WTC11 (cell line): ENCODE measurements at regions not wholly inside any gene's neighbourhood (a gene's known extent, or its start where the extent isn't known, plus 50 kb on each side); places are given as distances from the start of the nearest gene placed in this dataset.

Experiments
- ATAC-seq: fragments of 200-7000 bp; cut with Tn5 transposase; 2 replicates; pipeline ENCODE4 v1.10.0; 2021; ENCODE audit warnings: mild to moderate bottlenecking, moderate library complexity
- CTCF ChIA-PET: fragments of 300-600 bp; sonication (Branson Sonifier 250); formaldehyde crosslinking; loops from one replicate; lab custom pipeline; 2021; ENCODE audit warnings: antibody characterized with exemption; lab: Charles Lee
- POLR2A ChIA-PET: fragments of 350-600 bp; sonication (Branson Sonifier 250); formaldehyde crosslinking; loops from one replicate; lab custom pipeline; 2021; ENCODE audit warnings: antibody characterized with exemption; lab: Charles Lee
- DNase-seq: peaks from one replicate; pipeline ENCODE4 v3.0.0; 2021; ENCODE audit warnings: low spot score
- H3K27ac Mint-ChIP-seq: 2 replicates; pipeline ENCODE4 v1.8.0; 2021; ENCODE audit warnings: mixed read lengths
- H3K27me3 Mint-ChIP-seq: 2 replicates; pipeline ENCODE4 v1.8.0; 2021; ENCODE audit warnings: low read depth, mild to moderate bottlenecking, moderate library complexity, mixed read lengths
- H3K36me3 Mint-ChIP-seq: 2 replicates; pipeline ENCODE4 v1.8.0; 2021; ENCODE audit warnings: mixed read lengths
- H3K4me1 Mint-ChIP-seq: 2 replicates; pipeline ENCODE4 v1.8.0; 2022; ENCODE audit warnings: mixed read lengths
- H3K4me3 Mint-ChIP-seq: 2 replicates; pipeline ENCODE4 v1.8.0; 2021; ENCODE audit warnings: mild to moderate bottlenecking, moderate library complexity, mixed read lengths
- H3K9me3 Mint-ChIP-seq: 2 replicates; pipeline ENCODE4 v1.8.0; 2021; ENCODE audit warnings: mixed read lengths
- ATF3 ChIP-seq: sonication (generic); formaldehyde crosslinking; conservative IDR thresholded peaks from 2 replicates; pipeline ENCODE4 v1.8.1; 2022; ENCODE audit warnings: mild to moderate bottlenecking, missing genetic modification reagents
- FOXK1 ChIP-seq: sonication (generic); formaldehyde crosslinking; IDR thresholded peaks from 2 replicates; pipeline ENCODE4 v1.8.0; 2022; ENCODE audit warnings: mild to moderate bottlenecking, moderate library complexity, missing genetic modification reagents
- FOXP1 ChIP-seq: sonication (generic); formaldehyde crosslinking; IDR thresholded peaks from 2 replicates; pipeline ENCODE4 v1.8.0; 2022; ENCODE audit warnings: missing genetic modification reagents, mild to moderate bottlenecking, moderate library complexity, borderline replicate concordance
- GTF2I ChIP-seq: fragments of 250-450 bp; sonication (Bioruptor Pico); conservative IDR thresholded peaks from 2 replicates; pipeline ENCODE4 v1.4.0; 2021; ENCODE audit warnings: mild to moderate bottlenecking
- IRF2 ChIP-seq: sonication (generic); formaldehyde crosslinking; IDR thresholded peaks from 2 replicates; pipeline ENCODE4 v1.8.0; 2022; ENCODE audit warnings: low read depth, missing genetic modification reagents, borderline replicate concordance
- JAZF1 ChIP-seq: fragments of 250-450 bp; sonication (Bioruptor Pico); IDR thresholded peaks from 2 replicates; pipeline ENCODE4 v1.9.0; 2021; ENCODE audit warnings: moderate library complexity, mild to moderate bottlenecking, inconsistent platforms
- KAT7 ChIP-seq: sonication (generic); formaldehyde crosslinking; IDR thresholded peaks from 2 replicates; pipeline ENCODE4 v1.8.1; 2023; ENCODE audit warnings: missing genetic modification reagents, mild to moderate bottlenecking, borderline replicate concordance
- MYBL2 ChIP-seq: sonication (generic); formaldehyde crosslinking; IDR thresholded peaks from 2 replicates; pipeline ENCODE4 v1.8.1; 2023; ENCODE audit warnings: mild to moderate bottlenecking, moderate library complexity, missing genetic modification reagents
- NFE2L1 ChIP-seq: sonication (generic); formaldehyde crosslinking; IDR thresholded peaks from 2 replicates; pipeline ENCODE4 v1.8.1; 2023; ENCODE audit warnings: missing genetic modification reagents
- NR3C1 ChIP-seq: sonication (generic); formaldehyde crosslinking; conservative IDR thresholded peaks from 2 replicates; pipeline ENCODE4 v1.8.1; 2023; ENCODE audit warnings: low read depth, mild to moderate bottlenecking, missing genetic modification reagents
- RELA ChIP-seq: sonication (generic); formaldehyde crosslinking; IDR thresholded peaks from 2 replicates; pipeline ENCODE4 v1.8.1; 2022; ENCODE audit warnings: missing genetic modification reagents, mild to moderate bottlenecking, borderline replicate concordance
- SP1 ChIP-seq: sonication (generic); formaldehyde crosslinking; conservative IDR thresholded peaks from 2 replicates; pipeline ENCODE4 v1.8.1; 2022; ENCODE audit warnings: missing genetic modification reagents
- TEAD1 ChIP-seq: sonication (generic); formaldehyde crosslinking; IDR thresholded peaks from 2 replicates; pipeline ENCODE4 v1.8.0; 2022; ENCODE audit warnings: mild to moderate bottlenecking, missing genetic modification reagents
- USF2 ChIP-seq: sonication (generic); formaldehyde crosslinking; IDR thresholded peaks from 2 replicates; pipeline ENCODE4 v1.8.1; 2023; ENCODE audit warnings: mild to moderate bottlenecking, missing genetic modification reagents, moderate library complexity
- ZBTB43 ChIP-seq: sonication (generic); formaldehyde crosslinking; IDR thresholded peaks from 2 replicates; pipeline ENCODE4 v1.8.1; 2023; ENCODE audit warnings: mild to moderate bottlenecking, missing genetic modification reagents
- ZNF121 ChIP-seq: sonication (generic); formaldehyde crosslinking; IDR thresholded peaks from 2 replicates; pipeline ENCODE4 v1.8.0; 2023; ENCODE audit warnings: missing genetic modification reagents
- ZNF232 ChIP-seq: sonication (generic); formaldehyde crosslinking; IDR thresholded peaks from 2 replicates; pipeline ENCODE4 v1.8.0; 2022; ENCODE audit warnings: mild to moderate bottlenecking, missing genetic modification reagents
- ZNF317 ChIP-seq: sonication (generic); formaldehyde crosslinking; IDR thresholded peaks from 2 replicates; pipeline ENCODE4 v1.8.1; 2023; ENCODE audit warnings: low read depth, mild to moderate bottlenecking, moderate library complexity, missing genetic modification reagents, borderline replicate concordance
- ZNF671 ChIP-seq: fragments of 250-450 bp; sonication (Bioruptor Pico); IDR thresholded peaks from 2 replicates; pipeline ENCODE4 v1.8.0; 2021; ENCODE audit warnings: mild to moderate bottlenecking
- TF ChIP-seq, protein P1 (sequence below): fragments of 250-450 bp; sonication (Bioruptor Pico); IDR thresholded peaks from 2 replicates; pipeline ENCODE4 v1.9.0; 2021; ENCODE audit warnings: mild to moderate bottlenecking
- TF ChIP-seq, protein P2 (sequence below): sonication (generic); formaldehyde crosslinking; IDR thresholded peaks from 2 replicates; pipeline ENCODE4 v1.8.1; 2022; ENCODE audit warnings: mild to moderate bottlenecking, missing genetic modification reagents, moderate library complexity, borderline replicate concordance
- TF ChIP-seq, protein P3 (sequence below): sonication (generic); formaldehyde crosslinking; IDR thresholded peaks from 2 replicates; pipeline ENCODE4 v1.8.1; 2023; ENCODE audit warnings: mild to moderate bottlenecking, missing genetic modification reagents

GRCh38 chr13:31649766-31650165 lies 89.6 kb upstream of the RXFP2 start:
- no peaks in the 10 kb centered on the region for H3K36me3 Mint-ChIP-seq
- DNase-seq (no peak), ATAC-seq (no peak)
- peaks cover 19% of the 10 kb centered on the region for H3K9me3 Mint-ChIP-seq
- peaks cover 8% of the 10 kb centered on the region for H3K4me1 Mint-ChIP-seq
- H3K27ac Mint-ChIP-seq: no peak overlapping the region
- ChIA-PET CTCF (no interaction called here), POLR2A (no interaction called here)
- TF ChIP-seq KAT7 (CRISPR knock-in tag) (no peak), TEAD1 (CRISPR knock-in tag) (no peak), IRF2 (no peak), MYBL2 (CRISPR knock-in tag) (no peak), NFE2L1 (CRISPR knock-in tag) (no peak), FOXP1 (CRISPR knock-in tag) (no peak), NR3C1 (CRISPR knock-in tag) (no peak), ZNF232 (CRISPR knock-in tag) (no peak), ZNF317 (CRISPR knock-in tag) (no peak), ZNF121 (no peak)
- TF ChIP-seq, protein P1, sequence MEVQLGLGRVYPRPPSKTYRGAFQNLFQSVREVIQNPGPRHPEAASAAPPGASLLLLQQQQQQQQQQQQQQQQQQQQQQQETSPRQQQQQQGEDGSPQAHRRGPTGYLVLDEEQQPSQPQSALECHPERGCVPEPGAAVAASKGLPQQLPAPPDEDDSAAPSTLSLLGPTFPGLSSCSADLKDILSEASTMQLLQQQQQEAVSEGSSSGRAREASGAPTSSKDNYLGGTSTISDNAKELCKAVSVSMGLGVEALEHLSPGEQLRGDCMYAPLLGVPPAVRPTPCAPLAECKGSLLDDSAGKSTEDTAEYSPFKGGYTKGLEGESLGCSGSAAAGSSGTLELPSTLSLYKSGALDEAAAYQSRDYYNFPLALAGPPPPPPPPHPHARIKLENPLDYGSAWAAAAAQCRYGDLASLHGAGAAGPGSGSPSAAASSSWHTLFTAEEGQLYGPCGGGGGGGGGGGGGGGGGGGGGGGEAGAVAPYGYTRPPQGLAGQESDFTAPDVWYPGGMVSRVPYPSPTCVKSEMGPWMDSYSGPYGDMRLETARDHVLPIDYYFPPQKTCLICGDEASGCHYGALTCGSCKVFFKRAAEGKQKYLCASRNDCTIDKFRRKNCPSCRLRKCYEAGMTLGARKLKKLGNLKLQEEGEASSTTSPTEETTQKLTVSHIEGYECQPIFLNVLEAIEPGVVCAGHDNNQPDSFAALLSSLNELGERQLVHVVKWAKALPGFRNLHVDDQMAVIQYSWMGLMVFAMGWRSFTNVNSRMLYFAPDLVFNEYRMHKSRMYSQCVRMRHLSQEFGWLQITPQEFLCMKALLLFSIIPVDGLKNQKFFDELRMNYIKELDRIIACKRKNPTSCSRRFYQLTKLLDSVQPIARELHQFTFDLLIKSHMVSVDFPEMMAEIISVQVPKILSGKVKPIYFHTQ (CRISPR knock-in tag): no peak
- TF ChIP-seq, protein P2, sequence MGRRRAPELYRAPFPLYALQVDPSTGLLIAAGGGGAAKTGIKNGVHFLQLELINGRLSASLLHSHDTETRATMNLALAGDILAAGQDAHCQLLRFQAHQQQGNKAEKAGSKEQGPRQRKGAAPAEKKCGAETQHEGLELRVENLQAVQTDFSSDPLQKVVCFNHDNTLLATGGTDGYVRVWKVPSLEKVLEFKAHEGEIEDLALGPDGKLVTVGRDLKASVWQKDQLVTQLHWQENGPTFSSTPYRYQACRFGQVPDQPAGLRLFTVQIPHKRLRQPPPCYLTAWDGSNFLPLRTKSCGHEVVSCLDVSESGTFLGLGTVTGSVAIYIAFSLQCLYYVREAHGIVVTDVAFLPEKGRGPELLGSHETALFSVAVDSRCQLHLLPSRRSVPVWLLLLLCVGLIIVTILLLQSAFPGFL (CRISPR knock-in tag): no peak
- H3K4me3 Mint-ChIP-seq: no peak overlapping the region
- H3K27me3 Mint-ChIP-seq: no peaks in the 10 kb centered on the region; the same call in 1 of the 2 replicates

DNA sequence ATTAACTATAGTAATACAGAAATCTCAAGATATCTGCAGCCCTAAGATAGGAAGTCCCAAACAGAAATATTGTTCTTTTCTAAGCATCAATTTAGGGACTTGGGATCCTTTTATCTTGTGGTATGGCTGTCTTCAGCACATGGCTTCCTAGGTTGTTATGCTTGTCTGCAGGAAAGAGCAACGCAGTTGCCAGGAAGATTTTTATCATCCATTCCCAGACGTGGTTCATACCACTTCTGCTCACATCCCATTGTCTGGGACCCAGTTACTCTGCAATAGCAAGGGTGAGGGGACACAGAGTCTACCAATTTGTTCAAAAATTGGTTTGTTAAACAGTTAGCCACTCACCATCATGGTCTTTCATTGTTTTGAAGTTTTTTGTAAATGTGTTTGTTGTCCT lies 85.6 kb upstream of the RXFP2 start:
- Mint-ChIP-seq H3K36me3 (no peaks in the 10 kb centered on the region; the same call in 1 of the 2 replicates), H3K4me3 (no peak overlapping the region), H3K27ac (no peak overlapping the region), H3K27me3 (no peaks in the 10 kb centered on the region), H3K4me1 (peaks cover 11% of the 10 kb centered on the region), H3K9me3 (peaks cover 10% of the 10 kb centered on the region)
- DNase-seq (no peak), ATAC-seq (no peak)
- CTCF ChIA-PET: interaction anchor here (1.2 kb wide), 1 partner anchor 116 kb away, joined by 3 read pairs; no protein-coding TSS in a partner anchor
- POLR2A ChIA-PET: interaction anchor here (0.6 kb wide), 1 partner anchor 10 kb away, joined by 4 read pairs; no protein-coding TSS in a partner anchor
- TF ChIP-seq ZBTB43 (CRISPR knock-in tag): no peak

DNA sequence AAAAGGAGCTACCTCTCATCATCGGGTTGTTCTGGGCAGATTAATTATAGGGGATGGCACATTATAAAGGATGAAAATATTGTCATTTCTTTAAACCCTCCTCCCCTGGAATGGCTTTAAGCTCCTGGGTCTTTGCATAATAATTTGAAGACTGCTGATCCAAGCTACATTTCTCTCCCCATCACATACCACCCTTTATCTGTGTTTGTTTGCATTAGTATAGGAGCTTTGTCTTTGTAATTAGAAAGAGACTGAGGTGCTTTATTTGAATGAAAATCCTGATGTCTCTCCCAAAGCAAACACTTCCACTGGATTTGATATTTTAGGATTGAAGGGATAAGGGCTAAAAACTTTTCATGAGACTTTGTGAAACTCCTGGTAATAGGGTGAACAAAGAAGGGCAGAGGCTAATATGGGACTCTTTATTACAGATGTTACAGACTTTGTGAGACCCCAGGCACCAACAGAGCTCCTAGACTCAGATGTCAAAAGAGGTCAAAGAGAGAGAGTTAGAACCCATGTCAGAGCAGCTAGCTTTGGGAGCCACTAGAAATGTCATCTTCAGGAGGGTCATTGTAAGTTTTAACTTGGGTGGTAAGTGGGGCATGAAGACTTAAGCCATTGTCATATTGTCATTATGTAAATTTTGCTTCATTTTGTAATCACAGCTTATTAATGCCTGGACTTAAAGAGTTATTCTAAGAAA lies 75.3 kb upstream of the RXFP2 start:
- POLR2A ChIA-PET: interaction anchor here (0.6 kb wide), 1 partner anchor 10 kb away, joined by 4 read pairs; no protein-coding TSS in a partner anchor
- H3K27me3 Mint-ChIP-seq: no peaks in the 10 kb centered on the region; the same call in 1 of the 2 replicates
- H3K4me3 Mint-ChIP-seq: peak overlapping the region; percentile 51
- peaks cover 49% of the 10 kb centered on the region for H3K9me3 Mint-ChIP-seq
- H3K27ac Mint-ChIP-seq: peak overlapping the region; percentile 96
- peaks cover 39% of the 10 kb centered on the region for H3K36me3 Mint-ChIP-seq
- peaks cover 46% of the 10 kb centered on the region for H3K4me1 Mint-ChIP-seq
- DNase-seq (no peak), ATAC-seq (peak; percentile 94)
- CTCF ChIA-PET: interaction anchor here (0.8 to 1.3 kb wide), 4 partner anchors 11 to 126 kb away, joined by 3 to 6 read pairs (median 4); no protein-coding TSS in a partner anchor
- TF ChIP-seq FOXK1 (CRISPR knock-in tag): no peak
- TF ChIP-seq ZNF671 (CRISPR knock-in tag): no peak
- TF ChIP-seq SP1: peak; percentile 33; the same call in 1 of the 2 replicates
- no peak for TF ChIP-seq JAZF1
- no peak for TF ChIP-seq GTF2I (CRISPR knock-in tag)
- TF ChIP-seq NR3C1 (CRISPR knock-in tag): no peak
- TF ChIP-seq RELA: no peak
- TF ChIP-seq USF2: no peak
- TF ChIP-seq, protein P3, sequence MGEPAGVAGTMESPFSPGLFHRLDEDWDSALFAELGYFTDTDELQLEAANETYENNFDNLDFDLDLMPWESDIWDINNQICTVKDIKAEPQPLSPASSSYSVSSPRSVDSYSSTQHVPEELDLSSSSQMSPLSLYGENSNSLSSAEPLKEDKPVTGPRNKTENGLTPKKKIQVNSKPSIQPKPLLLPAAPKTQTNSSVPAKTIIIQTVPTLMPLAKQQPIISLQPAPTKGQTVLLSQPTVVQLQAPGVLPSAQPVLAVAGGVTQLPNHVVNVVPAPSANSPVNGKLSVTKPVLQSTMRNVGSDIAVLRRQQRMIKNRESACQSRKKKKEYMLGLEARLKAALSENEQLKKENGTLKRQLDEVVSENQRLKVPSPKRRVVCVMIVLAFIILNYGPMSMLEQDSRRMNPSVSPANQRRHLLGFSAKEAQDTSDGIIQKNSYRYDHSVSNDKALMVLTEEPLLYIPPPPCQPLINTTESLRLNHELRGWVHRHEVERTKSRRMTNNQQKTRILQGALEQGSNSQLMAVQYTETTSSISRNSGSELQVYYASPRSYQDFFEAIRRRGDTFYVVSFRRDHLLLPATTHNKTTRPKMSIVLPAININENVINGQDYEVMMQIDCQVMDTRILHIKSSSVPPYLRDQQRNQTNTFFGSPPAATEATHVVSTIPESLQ (CRISPR knock-in tag): no peak
- no peak for TF ChIP-seq IRF2
- TF ChIP-seq ATF3 (CRISPR knock-in tag): no peak
- peak; percentile 86; the same call in 1 of the 2 replicates for TF ChIP-seq TEAD1 (CRISPR knock-in tag)
